ENCODE measurements at regions not wholly inside any gene's neighbourhood (a gene's known extent, or its start where the extent isn't known, plus 50 kb on each side); places are given as distances from the start of the nearest gene placed in this dataset.
A peak's percentile ranks its signal among the peaks of the same experiment; 100 is the strongest.

DNA sequence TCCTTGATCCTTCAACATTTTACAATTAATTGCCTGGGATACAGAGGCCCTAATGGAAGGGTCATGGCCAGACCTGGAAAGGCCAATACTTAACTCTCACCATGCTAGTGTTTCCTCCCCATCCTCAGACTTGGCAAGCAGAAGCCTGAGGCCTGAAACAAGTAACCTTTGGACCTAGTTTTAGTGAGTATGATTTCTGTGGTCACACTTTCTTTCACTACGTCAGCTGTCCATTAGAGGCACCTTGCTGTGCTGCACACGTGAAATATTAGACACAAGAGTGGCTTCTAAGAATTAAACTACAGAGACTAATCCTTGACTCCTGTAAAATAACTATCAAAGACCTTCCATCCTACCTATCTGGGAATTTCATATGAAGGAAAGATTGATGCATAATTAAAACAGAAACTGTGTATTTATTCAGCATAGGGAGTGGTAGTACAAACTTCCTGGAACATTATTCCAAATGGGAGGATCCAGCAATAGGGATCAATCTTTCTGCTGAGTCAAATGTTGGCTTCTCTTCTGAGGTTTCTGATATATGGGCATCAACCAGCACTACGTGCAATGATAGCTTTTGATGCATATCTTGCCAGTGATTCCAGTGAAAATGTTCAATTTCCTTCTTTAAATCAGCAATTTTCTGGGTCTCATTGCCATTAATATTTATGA is 249.7 kb downstream of the IKZF2 start:
- no peak overlapping the region for H3K4me3 ChIP-seq (ENCODE audit: control insufficient read depth, low read depth, low read length)
- DNase-seq (ENCODE audit: low read depth) = no peak
- TF ChIP-seq, protein P1, sequence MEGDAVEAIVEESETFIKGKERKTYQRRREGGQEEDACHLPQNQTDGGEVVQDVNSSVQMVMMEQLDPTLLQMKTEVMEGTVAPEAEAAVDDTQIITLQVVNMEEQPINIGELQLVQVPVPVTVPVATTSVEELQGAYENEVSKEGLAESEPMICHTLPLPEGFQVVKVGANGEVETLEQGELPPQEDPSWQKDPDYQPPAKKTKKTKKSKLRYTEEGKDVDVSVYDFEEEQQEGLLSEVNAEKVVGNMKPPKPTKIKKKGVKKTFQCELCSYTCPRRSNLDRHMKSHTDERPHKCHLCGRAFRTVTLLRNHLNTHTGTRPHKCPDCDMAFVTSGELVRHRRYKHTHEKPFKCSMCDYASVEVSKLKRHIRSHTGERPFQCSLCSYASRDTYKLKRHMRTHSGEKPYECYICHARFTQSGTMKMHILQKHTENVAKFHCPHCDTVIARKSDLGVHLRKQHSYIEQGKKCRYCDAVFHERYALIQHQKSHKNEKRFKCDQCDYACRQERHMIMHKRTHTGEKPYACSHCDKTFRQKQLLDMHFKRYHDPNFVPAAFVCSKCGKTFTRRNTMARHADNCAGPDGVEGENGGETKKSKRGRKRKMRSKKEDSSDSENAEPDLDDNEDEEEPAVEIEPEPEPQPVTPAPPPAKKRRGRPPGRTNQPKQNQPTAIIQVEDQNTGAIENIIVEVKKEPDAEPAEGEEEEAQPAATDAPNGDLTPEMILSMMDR (conservative IDR thresholded peaks at IDR 0.05; ENCODE audit: control insufficient read depth, insufficient read depth, low read depth, low read length) = no peak

DNA sequence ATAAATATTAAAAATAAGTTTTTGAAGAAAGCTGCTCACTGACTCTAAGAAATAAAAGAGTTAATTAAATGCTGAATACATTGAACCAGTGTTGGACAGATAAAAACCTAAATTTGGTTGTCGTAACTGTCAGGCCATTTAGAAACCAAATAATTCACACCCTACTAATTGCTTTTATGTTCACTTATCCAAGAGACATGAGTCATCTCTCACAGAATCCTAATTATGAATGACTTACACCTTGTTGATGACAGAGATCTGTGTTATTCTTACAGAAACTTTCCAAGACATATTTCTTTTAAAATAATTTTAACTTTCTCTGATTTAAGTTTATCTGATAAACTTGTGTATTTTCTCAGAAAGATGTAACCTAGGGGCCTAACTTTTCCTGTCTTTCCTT is 250.7 kb downstream of the IKZF2 start:
- TF ChIP-seq, protein P1 (conservative IDR thresholded peaks at IDR 0.05; ENCODE audit: control insufficient read depth, insufficient read depth, low read depth, low read length) = no peak
- no peak for DNase-seq (ENCODE audit: low read depth)
- H3K4me3 ChIP-seq (ENCODE audit: control insufficient read depth, low read depth, low read length) = no peak overlapping the region

DNA sequence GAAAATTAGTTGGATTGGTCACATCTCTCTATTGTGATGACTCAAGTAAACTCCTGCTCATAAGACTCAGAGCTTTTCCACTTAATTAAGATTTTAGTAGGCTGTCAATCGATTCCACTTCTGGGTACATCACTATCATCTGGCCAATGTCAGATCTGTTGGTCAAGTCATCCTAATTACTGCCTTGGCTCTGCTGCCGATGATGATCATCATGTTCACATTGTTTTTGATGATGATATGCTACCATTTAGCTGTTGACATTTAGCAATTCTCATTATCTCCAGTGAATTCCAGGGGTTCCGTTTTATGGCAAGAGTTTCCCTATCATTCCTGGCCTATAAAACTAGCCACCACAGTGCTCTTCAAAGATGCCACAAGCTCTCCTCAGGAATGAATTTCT is 253.4 kb downstream of the IKZF2 start:
- H3K4me3 ChIP-seq (ENCODE audit: control insufficient read depth, low read depth, low read length) = no peak overlapping the region
- TF ChIP-seq, protein P1 (conservative IDR thresholded peaks at IDR 0.05; ENCODE audit: control insufficient read depth, insufficient read depth, low read depth, low read length) = no peak
- no peak for DNase-seq (ENCODE audit: low read depth)

DNA sequence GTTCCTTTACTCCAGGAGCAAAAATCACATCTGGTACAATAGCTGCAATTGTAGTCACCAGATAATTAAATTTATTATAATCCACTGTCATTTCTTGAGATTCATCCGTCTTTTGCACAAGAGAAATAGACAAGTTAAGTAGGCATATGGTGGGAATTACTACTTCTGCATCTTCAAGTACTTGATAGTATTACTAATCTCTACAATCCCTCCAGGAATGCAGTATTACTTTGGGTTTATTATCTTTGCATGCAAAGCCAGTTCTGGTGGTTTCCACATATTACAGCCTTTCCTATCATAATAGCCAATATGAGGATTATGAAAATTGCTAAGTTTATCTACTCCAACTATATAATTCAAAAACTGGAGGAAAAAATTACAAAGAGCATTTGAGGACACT is 254.1 kb downstream of the IKZF2 start:
- TF ChIP-seq, protein P1 (conservative IDR thresholded peaks at IDR 0.05; ENCODE audit: control insufficient read depth, insufficient read depth, low read depth, low read length) = no peak
- no peak overlapping the region for H3K4me3 ChIP-seq (ENCODE audit: control insufficient read depth, low read depth, low read length)
- DNase-seq (ENCODE audit: low read depth) = no peak

DNA sequence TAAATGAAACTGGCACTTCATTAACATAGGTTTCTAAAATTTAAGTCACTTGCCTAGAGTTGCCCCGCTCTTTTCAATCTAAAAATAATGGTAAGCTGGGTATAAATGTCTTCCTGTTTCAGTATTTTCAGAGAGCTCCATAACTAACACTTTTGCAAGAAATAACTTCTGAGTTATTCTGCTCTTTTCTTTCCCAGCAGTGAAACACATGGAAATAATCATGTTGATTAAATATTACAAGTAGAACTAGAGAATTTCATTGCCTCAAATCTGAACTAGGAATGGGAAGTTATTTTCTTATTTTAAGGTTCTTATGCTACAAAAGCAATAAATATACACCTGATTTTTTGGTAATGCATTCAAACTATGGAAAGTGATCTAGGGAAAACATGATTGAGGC is 257.4 kb downstream of the IKZF2 start:
- DNase-seq (ENCODE audit: low read depth) = no peak
- H3K4me3 ChIP-seq (ENCODE audit: control insufficient read depth, low read depth, low read length) = no peak overlapping the region
- TF ChIP-seq, protein P1 (conservative IDR thresholded peaks at IDR 0.05; ENCODE audit: control insufficient read depth, insufficient read depth, low read depth, low read length) = no peak

DNA sequence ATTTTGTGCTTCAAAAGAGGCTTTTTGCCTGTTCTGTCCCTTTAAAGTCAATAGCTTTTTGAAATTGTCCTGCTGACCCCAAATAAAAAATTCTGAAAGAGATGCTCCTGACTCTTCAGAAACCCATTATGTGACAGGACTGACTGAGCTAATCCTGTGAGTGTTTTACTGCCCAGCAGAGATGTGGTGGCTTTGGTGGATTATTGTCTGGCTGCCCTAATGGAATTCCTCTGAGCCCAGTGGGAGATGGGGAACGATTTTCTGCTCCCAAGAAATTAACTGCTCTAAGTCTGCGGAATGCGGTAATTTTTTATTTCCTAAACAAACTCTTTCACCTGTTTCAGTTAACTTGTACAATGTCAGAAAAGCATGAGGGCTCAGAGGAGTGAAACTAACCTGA is 258.2 kb downstream of the IKZF2 start:
- DNase-seq (ENCODE audit: low read depth) = no peak
- no peak overlapping the region for H3K4me3 ChIP-seq (ENCODE audit: control insufficient read depth, low read depth, low read length)
- TF ChIP-seq, protein P1 (conservative IDR thresholded peaks at IDR 0.05; ENCODE audit: control insufficient read depth, insufficient read depth, low read depth, low read length) = no peak

DNA sequence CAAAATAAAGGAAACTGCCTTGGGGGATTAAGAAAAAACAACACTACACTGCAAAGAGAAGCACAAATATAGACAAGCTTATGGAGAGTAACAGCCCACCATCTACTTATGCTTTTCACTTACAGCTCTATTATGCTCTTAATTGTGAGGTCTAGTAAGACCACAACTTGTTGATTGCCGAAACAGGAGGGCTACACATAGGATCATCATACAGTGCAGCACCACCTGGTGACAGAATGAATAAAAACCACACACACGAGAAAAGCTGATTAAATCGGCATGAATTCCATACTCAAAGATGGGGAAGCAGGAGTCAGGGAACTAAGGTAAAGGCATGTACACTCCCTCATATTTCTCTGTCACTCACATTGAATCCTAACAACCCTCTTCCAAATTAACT is 259.2 kb downstream of the IKZF2 start:
- TF ChIP-seq, protein P1 (conservative IDR thresholded peaks at IDR 0.05; ENCODE audit: control insufficient read depth, insufficient read depth, low read depth, low read length) = peak; percentile 62
- DNase-seq (ENCODE audit: low read depth) = peak; percentile 70
- H3K4me3 ChIP-seq (ENCODE audit: control insufficient read depth, low read depth, low read length) = no peak overlapping the region

Measured in fibroblast of mammary gland (primary cell).